Liver (tissue), 3 donors: ENCODE measurements at regions not wholly inside any gene's neighbourhood (a gene's known extent, or its start where the extent isn't known, plus 50 kb on each side); places are given as distances from the start of the nearest gene placed in this dataset.

Source experiments
- CTCF ChIP-seq: fragments of 150-350 bp; IDR thresholded peaks from 2 replicates; pipeline ENCODE4 v1.5.1; 2017; ENCODE audit warnings: improper control_type of control experiment, low read depth, low read length; ENCODE audit not compliant: missing input control
- MAX ChIP-seq: IDR thresholded peaks from 2 replicates; pipeline ENCODE4 v1.6.1; 2016; ENCODE audit warnings: antibody characterized with exemption
- REST ChIP-seq: IDR thresholded peaks from 2 replicates; pipeline ENCODE4 v1.6.1; 2016; ENCODE audit warnings: antibody characterized with exemption, mild to moderate bottlenecking
- SP1 ChIP-seq: IDR thresholded peaks from 2 replicates; pipeline ENCODE4 v1.6.1; 2018; ENCODE audit warnings: antibody characterized with exemption, mild to moderate bottlenecking
- TF ChIP-seq, protein P1 (sequence below): IDR thresholded peaks from 2 replicates; pipeline ENCODE4 v1.6.1; 2016; ENCODE audit warnings: antibody characterized with exemption
- donor health status: healthy.
- donor health status: healthy.

- TF ChIP-seq CTCF (no peak), REST (no peak), MAX (no peak), SP1 (no peak)
- TF ChIP-seq, protein P1, sequence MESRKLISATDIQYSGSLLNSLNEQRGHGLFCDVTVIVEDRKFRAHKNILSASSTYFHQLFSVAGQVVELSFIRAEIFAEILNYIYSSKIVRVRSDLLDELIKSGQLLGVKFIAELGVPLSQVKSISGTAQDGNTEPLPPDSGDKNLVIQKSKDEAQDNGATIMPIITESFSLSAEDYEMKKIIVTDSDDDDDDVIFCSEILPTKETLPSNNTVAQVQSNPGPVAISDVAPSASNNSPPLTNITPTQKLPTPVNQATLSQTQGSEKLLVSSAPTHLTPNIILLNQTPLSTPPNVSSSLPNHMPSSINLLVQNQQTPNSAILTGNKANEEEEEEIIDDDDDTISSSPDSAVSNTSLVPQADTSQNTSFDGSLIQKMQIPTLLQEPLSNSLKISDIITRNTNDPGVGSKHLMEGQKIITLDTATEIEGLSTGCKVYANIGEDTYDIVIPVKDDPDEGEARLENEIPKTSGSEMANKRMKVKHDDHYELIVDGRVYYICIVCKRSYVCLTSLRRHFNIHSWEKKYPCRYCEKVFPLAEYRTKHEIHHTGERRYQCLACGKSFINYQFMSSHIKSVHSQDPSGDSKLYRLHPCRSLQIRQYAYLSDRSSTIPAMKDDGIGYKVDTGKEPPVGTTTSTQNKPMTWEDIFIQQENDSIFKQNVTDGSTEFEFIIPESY = no peak
Observed at GRCh38 chr5:112097768-112098167, 321.3 kb downstream of the EPB41L4A start.
